NCI-H2196 (cell line): ENCODE measurements at regions not wholly inside any gene's neighbourhood (a gene's known extent, or its start where the extent isn't known, plus 50 kb on each side); places are given as distances from the start of the nearest gene placed in this dataset.

Experiments
- DNase-seq: peaks from one replicate; lab custom pipeline; 2025; ENCODE audit not compliant: unreplicated experiment; lab: John Stamatoyannopoulos, UW

- no peak for DNase-seq
Observed at GRCh38 chr6:2433711-2434110, 188.3 kb upstream of the GMDS start.

GRCh38 chr6:2433266-2433665 lies 187.9 kb upstream of the GMDS start:
- DNase-seq = no peak

- DNase-seq = no peak
Observed at GRCh38 chr6:2432292-2432691, 186.9 kb upstream of the GMDS start.

GRCh38 chr6:2430612-2431011 lies 185.2 kb upstream of the GMDS start:
- no peak for DNase-seq

- DNase-seq = no peak
Observed at GRCh38 chr6:2429460-2429859, 184.1 kb upstream of the GMDS start.

GRCh38 chr6:2429032-2429431 lies 183.6 kb upstream of the GMDS start:
- DNase-seq = no peak

GRCh38 chr6:2426561-2427340 lies 181.3 kb upstream of the GMDS start:
- DNase-seq = no peak

GRCh38 chr6:2416128-2416712 lies 170.8 kb upstream of the GMDS start:
- no peak for DNase-seq

GRCh38 chr6:2414885-2415547 lies 169.6 kb upstream of the GMDS start:
- no peak for DNase-seq

GRCh38 chr6:2412731-2413130 lies 167.3 kb upstream of the GMDS start:
- DNase-seq = no peak

- DNase-seq = no peak
Observed at GRCh38 chr6:2410656-2411380, 165.4 kb upstream of the GMDS start.

- no peak for DNase-seq
Observed at GRCh38 chr6:2407525-2407924, 162.1 kb upstream of the GMDS start.

GRCh38 chr6:2404211-2404929 lies 159.0 kb upstream of the GMDS start:
- DNase-seq = no peak

- peak; percentile 56 for DNase-seq
Observed at GRCh38 chr6:2403546-2403945, 158.1 kb upstream of the GMDS start.

- peak; percentile 13 for DNase-seq
Observed at GRCh38 chr6:2396846-2397630, 151.6 kb upstream of the GMDS start.

GRCh38 chr6:2396042-2396657 lies 150.7 kb upstream of the GMDS start:
- DNase-seq = no peak

GRCh38 chr6:2388554-2389324 lies 143.3 kb upstream of the GMDS start:
- DNase-seq = no peak

GRCh38 chr6:2387445-2387844 lies 142.0 kb upstream of the GMDS start:
- no peak for DNase-seq

- no peak for DNase-seq
Observed at GRCh38 chr6:2385471-2385983, 140.1 kb upstream of the GMDS start.
